ENCODE measurements at regions not wholly inside any gene's neighbourhood (a gene's known extent, or its start where the extent isn't known, plus 50 kb on each side); places are given as distances from the start of the nearest gene placed in this dataset.
"Not testable (repeated sequence)": the region's sequence is repeated elsewhere in the genome, so short reads cannot be mapped to it uniquely, and the experiment has no call there.

DNA sequence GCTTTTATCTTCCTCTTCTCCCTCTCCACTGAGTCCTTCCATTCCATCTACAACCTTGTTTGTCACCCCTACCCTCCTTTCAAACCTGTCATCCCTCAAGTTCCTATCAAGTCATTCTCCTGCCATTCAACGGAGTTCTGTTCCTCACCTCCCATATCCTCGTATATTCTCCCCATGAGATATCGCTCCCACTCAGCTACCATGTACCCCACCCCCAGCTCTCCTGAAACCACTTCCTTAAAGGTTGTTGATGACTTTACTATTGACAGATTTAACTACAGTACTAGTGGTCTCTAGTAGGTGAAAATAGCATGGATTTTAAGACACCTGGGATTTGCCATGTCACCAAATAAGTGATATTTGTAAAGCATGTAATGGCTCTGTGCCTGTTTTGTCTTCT lies 107.4 kb upstream of the BARHL2 start:
- no peak for DNase-seq (ENCODE audit: low spot score)

DNA sequence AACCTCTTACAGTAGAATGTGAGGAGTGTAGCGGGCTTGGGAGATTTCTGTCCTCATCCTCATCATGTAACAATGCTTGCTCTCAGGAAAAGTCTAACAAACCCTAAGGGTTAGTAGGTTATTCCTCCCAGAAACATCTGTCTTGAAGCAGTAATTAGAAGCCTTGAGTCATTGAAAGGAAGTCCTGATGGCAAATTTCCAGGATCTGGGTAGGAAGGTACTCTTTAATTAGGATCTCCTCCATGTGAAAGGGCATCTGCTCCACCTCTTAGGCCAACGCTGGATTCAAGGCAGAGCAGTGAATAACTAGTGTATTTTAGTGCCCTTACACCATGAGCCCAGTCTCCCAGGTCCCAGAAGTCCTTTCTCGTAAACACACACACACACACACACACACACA lies 106.6 kb upstream of the BARHL2 start:
- no peak for DNase-seq (ENCODE audit: low spot score)

DNA sequence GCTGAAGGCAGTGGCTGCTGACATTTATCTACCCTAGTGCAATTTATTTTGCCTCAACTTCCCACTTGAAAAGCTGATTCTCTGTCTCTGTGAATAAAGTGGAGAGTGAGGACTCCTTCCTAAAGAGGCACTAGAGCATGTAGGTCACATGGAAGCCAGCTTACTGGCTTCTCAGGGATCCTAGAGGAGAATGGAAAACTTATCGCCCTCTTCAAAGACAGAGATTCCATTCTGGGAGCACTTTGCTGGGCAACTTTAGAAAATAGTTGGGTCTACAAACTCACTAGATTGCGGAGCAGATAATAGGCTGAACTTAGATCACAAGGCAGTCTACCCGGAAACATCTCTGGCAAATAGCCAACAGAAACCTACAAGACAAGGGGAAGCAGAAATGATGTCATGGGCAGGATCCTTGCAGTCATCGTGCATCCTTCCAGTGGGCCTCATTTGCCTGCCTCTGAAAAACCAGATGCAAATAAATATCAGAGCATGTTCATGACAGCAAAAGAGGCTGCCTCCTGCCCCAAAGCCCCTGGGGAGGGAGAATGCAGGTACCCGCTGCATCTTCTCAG lies 104.8 kb upstream of the BARHL2 start:
- DNase-seq (ENCODE audit: low spot score), result no peak

DNA sequence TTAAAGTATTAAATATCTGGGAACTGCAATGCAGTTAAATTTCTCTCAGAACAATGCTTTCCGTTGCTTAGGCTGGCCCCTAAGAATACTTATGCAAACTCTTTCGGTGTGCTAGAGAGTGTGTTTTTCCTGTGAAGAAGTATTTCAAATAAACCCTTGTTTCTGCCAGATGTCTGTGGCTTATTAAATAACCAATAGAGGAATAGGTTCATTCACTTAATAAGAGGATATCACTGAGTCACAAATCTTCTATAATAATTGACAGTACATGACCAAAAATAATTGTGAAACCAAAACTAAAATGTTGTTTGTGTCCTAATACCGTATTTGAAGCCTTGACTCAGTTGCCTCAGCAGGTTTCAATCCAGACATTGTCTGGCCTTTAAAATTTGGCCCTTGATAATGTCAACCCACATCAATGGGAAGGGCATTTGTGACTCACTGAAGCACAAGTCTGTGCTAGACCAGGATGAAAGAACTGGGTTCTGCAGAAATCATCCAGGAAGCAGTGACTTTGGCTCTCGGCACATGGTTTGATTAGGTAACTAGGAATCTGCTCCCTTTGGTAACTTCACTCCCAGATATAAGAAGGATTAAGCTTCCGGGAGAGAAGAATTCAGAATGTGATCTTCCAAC lies 104.2 kb upstream of the BARHL2 start:
- DNase-seq (ENCODE audit: low spot score), result no peak

DNA sequence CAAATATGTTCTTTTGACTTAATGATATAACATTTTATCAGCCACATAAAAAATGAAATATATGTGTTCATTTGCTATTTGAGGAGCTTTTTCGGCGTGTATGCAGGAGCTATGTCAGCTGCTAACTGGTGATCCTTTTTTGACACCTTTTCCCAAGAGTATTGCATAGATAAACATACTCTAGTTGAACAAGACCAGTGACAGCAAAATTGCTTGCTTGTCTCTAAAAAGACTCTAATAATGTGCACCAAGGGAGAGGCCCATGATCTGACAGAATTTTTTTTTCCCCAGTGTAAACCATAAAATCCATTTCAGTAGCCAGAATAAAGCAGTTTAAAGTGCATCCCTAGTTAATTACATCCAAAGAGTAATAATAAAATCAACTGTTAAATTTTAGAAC lies 103.6 kb upstream of the BARHL2 start:
- no peak for DNase-seq (ENCODE audit: low spot score)

DNA sequence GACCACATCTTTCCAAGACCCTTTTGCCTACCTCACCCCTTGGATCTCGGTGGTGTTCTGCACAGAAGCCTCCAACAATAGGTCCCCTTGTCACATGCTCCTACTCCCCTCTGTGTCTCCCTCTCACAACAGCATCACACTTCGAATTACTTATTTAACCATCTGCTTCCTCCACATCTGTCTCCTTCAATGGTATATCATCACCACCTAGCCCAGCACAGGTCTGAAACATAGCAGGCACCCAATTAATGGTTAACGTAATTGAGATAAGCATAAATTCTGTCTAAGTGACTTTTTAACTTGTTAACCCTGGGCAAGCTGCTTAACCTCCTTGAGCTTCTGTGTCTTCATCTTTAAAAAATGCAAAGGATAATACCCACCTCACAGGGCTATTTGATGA lies 100.3 kb upstream of the BARHL2 start:
- DNase-seq (ENCODE audit: low spot score), result no peak

DNA sequence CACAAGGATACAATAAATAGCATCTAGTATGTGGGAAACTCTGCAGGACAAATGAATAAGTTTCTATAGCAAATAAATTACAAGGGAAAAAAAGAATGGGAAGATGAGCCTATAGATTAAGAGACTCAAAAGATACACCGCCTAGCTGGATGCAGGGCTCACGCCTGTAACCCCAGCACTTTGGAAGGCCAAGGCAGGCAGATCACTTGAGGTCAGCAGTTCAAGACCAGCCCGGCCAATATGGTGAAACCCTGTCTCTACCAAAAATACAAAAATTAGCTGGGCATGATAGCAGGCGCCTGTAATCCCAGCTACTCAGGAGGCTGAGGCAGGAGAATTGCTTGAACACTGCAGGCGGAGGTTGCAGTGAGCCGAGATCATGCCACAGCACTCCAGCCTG lies 95.1 kb upstream of the BARHL2 start:
- not testable (repeated sequence) for DNase-seq (ENCODE audit: low spot score)

DNA sequence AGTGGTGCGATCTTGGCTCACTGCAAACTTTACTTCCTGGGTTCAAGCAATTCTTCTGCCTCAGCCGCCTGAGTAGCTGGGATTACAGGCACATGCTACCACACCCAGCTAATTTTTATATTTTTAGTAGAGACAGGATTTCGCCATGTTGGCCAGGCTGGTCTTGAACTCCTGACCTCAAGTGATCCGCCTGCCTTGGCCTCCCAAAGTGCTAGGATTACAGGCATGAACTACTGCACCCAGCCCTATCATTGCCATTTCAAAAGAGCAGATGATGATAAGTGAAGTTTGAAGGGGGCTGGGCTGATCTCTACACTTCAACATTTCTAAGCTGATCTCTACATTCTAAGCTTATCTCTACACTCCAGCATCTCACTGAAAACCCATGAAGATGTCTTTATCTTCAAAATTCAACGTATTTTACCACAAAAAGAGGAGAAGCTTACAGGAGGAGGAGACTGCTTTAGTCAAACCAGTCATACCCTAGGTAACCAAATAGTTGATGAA lies 94.4 kb upstream of the BARHL2 start:
- not testable (repeated sequence) for DNase-seq (ENCODE audit: low spot score)

DNA sequence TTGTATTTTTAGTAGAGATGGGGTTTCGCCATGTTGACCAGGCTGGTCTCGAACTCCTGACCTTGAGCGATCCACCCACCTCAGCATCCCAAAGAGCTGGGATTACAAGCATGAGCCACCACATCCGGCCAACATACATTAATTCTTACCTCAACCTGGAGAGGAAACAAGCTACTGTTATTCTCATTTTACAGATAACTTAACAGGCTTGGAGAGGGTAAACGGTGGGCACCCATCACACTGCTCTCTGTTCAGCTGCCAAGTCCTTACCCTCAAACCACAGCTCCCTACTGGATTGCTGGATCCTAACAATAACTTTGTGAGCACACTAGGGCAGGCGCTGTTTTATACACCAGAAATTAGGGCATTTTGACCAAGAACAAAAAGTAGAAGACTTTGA lies 93.6 kb upstream of the BARHL2 start:
- no peak for DNase-seq (ENCODE audit: low spot score)

DNA sequence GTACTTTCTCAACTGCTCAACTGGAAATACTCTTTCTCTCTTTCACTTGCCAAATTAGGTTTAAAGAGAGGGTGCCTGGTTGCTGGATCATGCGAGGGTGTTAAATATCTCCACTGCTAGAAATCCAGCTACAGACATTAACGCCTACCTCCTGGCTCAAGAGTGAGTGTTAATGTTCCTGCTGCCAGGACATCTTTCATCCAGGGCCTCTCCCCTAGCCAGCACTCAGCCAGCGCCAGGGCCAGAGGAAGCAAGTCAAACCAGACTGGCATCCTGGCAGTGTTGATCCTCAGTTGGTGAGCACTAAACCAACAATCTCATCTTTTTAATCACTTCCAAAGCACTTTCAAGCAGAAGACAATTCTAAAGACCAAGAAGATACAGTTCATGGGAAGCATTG lies 92.9 kb upstream of the BARHL2 start:
- DNase-seq (ENCODE audit: low spot score), result no peak

DNA sequence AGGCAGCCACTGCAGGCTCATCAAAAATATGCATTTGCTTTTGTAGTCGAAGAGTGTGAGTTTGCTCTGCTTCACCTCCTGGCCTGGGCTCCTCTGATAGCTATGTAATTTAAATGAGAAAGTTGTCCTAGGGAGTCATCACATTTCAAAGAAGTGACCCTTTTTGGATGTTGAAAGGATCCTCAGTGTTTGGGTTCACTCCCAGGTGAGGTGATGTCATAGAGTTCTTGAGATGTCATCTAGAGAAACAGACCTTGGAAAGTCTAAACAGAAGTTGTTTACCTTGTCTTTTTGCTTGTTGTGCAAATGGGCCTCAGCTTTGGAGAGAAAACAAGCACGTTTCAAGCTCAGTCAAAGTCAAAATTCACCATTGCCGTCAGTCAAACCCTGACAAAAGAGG lies 92.0 kb upstream of the BARHL2 start:
- no peak for DNase-seq (ENCODE audit: low spot score)

DNA sequence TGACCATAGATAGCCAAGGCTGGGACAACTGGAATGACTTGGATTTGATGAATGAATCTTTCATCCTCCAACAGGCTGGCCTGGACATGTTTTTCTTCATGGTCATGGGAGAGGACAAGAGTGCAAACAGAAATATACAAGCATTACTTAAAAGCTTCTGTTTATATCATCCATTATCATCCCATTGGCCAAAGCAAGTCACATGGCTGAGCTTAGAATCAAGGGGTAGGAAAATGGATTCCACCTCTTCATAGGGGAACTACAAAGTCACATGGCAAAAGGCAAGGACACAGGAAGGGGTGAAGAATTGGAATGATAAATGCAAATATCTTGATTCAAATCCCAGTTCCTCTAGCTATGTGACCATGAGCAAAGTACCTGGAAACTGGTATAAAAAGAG lies 90.2 kb upstream of the BARHL2 start:
- DNase-seq (ENCODE audit: low spot score), result no peak

DNA sequence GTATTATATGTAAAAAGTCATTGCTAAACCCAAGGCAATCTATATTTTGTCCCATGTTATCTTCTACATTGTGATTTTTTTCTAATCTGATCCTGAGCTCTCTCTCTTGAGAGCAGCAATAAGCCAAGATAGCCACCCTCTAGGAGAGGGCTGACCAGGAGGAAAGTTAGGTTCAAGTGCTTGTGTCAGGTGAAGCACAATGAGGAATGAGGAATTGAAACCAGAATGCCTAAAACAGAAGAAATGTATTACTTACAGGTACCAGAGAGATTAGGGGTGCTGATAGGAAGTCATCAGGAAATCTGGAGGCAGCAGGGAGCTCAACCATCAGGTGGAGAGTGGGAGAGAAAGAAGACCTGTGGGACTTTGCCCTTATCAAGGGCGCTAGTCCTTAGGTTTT lies 85.5 kb upstream of the BARHL2 start:
- no peak for DNase-seq (ENCODE audit: low spot score)

DNA sequence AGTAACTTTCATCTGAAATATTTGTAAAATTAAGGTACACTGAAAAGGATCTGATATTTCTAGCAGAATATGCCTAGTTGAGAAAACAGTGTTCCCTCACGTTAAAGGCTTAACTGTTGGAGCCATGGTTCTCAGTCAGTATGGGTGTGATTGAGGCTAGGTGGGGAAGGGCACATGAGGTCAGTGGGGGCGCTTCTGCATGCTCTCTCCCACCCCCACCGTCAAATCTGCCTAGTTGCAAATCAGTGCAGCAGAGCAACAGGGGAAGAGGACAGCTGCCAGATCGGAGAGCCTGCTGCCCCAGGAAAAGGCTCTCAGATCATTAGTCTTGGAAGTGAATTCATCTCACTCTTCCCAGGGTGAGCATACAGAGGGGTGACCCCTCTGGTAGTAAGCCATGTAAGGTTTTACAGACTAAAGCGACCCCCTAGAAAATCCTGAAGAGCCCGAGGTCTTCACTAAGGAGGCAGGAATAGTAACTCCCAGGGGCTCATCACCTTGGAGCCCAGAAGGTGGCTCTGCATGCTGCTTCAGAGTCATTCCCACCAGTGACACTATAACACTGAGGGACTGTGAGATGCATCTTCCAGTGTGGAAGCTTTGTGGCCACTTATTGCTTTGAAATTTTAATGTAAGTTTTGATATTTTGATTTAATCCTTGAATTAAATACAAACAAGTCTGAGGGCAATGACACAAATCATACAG lies 83.1 kb upstream of the BARHL2 start:
- no peak for DNase-seq (ENCODE audit: low spot score)

DNA sequence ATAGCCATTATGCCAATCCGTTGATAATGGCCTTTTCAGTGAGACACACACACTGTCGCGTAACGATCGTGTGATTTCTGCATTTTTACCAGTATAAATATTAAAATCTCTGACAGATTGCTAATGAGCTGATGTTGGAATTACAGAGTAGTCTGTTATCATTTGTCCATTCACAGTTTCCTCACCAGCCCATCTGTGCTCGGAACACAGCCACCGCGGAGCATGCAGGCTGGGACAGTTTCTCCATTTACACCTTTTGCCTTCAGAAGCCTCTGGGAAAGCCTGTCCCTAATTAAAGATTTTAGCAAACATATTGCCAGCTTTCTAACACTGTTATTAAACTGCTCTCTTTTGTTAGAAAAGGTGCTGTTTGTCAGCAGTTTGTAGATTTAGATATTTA lies 82.2 kb upstream of the BARHL2 start:
- DNase-seq (ENCODE audit: low spot score), result no peak

DNA sequence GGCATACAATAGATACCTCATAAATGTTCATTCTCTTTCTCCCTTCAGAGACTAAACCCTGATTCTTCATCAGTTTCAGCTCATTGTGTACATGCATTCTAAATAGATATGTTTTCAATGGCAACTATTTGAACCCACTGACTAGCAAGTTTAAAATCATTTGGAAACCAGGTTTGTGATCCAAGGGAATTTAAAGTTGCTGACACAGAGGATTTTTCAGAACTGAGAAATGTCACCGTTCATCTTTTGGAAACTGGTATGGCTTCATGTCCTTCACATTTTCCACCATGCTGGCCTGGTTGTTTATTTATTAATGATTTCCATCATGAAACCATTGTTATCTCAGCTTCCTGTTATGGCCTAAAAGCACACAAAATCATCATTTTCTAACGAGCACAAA lies 81.8 kb upstream of the BARHL2 start:
- DNase-seq (ENCODE audit: low spot score), result no peak

DNA sequence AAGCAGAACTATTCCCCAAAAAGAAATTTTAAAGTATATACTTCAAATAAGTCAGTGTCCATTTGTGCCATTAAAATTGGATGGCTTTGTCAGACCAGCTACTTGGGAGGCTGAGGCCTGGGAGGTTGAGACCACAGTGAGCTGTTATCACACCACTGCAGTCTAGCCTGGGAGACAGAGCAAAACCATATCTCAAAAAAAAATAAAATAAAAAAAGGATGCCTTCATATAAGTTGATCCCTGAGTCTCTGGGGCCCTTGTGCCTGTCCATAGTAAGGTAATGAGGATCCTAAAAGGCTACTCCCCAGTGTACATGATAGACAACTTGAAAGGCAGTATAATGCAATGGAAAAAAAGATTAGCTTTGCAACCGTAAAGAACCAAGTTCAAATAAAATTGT lies 81.2 kb upstream of the BARHL2 start:
- DNase-seq (ENCODE audit: low spot score), result no peak

DNA sequence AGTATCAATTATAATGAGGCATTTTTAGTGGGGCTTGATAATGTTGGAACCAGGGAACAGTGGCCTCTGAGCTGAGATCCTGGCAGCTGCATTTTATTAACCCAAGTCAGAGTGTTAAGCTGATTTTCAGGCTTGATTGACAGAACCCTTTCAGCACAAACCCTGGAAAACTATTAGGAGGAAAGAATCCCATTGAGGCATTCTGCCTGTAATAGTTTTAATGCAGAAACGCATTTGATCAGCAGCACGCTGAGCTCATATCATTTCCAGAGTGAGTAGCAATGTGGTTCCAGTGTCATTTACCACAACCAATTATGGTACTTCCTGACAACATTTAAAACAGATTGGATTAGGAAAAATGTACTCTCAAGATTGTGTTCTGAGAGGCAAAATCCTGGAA lies 78.3 kb upstream of the BARHL2 start:
- DNase-seq (ENCODE audit: low spot score), result no peak

DNA sequence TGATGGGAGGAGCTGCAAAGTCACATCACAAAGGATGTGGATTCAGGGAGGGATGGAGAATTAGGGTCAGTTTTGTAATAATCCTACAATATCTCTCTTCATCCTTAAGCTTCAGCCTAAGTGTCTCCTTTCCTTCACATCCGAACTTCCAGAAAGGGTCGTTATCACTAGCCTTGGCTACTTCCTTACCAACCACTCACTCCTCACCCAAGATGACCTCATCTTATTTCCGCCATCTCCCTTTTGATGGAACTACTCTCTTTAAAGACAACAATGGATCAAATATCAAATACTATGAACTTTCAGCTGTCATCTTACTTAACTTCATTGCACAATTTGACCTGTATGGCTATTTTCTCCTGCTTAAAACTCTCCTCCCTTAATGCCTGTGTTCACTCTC lies 69.6 kb upstream of the BARHL2 start:
- DNase-seq (ENCODE audit: low spot score), result no peak

DNA sequence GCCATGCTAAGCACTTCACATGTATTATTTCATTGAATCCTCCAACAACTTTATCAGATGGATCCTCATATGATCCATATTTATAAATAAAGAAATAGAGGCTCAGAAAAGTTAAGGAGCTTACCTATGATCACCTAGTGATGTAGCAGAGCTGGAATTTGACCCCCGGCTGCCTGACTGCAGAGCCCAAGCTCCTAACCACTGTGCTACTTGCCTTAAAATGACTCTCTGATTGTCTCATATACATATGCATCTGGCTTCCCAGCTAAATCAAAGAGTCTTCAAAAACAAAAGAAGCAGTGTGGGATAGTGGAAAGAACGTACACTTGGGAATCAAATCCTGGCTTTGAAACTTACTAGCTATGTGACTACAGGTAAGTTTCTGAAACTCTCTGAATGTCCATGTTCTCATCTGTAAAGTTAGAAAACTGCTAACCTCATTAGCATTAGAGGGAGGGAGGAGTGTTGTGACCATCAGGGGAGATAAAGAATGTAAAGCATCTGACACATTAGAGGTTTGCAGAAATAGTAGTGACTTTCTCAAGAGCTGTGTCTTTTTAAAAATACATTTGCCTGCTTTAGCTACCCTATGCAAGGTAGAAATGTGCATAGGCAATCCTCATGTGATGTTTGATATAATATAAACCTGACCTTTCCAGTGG lies 67.2 kb upstream of the BARHL2 start:
- no peak for DNase-seq (ENCODE audit: low spot score)

DNA sequence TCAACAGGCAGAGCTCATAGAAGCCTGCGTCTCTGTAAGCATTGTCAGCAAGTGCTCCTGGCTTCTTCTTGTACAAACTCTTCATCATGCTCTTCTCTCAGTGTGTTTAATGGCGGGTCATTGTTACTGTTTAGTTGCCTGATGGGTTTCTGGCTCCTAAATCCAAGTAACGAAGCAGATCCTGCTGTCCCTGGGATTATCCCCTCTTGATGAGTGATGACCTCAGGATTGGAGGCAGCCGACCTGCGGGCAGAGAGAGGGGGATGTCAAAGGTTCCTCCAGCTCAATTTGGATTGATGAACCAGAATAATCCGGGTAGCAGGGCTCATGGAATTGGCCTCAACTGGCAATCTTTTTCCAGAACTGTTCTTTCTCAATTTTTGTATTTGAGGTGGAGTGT lies 66.1 kb upstream of the BARHL2 start:
- no peak for DNase-seq (ENCODE audit: low spot score)

DNA sequence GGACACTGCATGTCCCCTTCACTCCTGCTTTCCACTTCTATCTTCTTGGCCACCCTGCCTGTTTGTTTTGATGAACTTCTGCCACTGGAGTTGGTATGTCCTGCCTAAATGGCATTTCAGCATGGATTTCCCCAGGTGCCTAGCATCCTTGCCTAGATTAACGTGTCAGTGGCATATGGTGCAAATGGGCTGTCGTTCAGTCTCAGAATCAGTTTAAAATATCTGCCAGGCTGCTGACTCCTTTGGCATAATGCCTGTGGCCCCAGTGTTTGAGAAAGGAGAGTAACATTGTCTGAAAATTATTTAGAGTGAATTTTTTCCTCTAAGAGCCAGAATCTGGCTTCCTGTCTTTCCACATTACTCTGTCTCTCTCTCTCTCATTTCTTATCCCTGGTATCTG lies 64.9 kb upstream of the BARHL2 start:
- no peak for DNase-seq (ENCODE audit: low spot score)

DNA sequence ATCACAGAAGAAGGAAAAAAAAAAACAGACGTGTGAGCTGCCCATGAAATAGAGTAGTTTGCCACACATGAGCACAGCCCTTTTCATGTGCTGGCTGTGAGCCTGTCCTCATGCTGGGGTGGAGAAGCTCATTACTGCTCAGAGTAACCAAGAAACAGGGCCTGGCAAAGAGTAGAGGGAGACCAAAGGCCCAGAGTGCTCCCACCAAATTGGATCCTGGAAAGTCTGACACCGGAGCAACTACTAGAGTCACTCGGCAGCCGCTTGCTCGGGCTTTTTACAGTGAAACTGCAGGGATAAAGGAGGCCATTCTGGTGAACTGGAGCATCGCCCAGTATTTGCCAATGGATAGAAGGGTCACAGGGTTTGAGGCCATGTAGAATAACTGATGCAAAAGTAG lies 64.4 kb upstream of the BARHL2 start:
- DNase-seq (ENCODE audit: low spot score), result peak; percentile 61

Measured in Ammon's horn (tissue), 1 donor.